ENCODE measurements at regions not wholly inside any gene's neighbourhood (a gene's known extent, or its start where the extent isn't known, plus 50 kb on each side); places are given as distances from the start of the nearest gene placed in this dataset.

DNA sequence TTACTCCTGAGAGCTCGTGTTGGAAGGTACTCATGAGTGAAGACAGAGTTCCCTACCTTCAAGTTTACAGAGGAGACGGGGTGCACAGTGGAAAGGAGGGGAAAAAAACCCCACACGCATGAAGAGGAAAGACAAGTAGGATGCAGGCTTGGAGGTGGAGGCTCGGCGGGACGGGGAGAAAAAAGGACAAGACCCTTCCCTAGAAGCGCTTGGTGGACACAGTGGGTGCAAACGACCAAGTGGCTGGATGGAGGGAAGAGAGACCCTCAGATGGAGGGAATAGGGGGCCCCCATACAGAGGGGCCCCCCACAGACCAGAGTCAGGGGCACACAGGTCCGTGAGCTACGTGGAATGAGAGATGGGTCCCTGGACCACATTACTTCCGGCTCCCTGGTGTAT lies 380.1 kb downstream of the SHANK2 start:
- no peaks in the 10 kb centered on the region for H3K27me3 ChIP-seq
- no peaks in the 10 kb centered on the region for H3K4me1 ChIP-seq
- no peak overlapping the region for H3K27ac ChIP-seq

GRCh38 chr11:70872955-70873735 lies 379.2 kb downstream of the SHANK2 start:
- H3K27me3 ChIP-seq = no peaks in the 10 kb centered on the region
- DNase-seq = no peak
- no peaks in the 10 kb centered on the region for H3K36me3 ChIP-seq
- no peak for TF ChIP-seq POLR2A (IDR thresholded peaks at IDR 0.05)
- TF ChIP-seq, protein P1, sequence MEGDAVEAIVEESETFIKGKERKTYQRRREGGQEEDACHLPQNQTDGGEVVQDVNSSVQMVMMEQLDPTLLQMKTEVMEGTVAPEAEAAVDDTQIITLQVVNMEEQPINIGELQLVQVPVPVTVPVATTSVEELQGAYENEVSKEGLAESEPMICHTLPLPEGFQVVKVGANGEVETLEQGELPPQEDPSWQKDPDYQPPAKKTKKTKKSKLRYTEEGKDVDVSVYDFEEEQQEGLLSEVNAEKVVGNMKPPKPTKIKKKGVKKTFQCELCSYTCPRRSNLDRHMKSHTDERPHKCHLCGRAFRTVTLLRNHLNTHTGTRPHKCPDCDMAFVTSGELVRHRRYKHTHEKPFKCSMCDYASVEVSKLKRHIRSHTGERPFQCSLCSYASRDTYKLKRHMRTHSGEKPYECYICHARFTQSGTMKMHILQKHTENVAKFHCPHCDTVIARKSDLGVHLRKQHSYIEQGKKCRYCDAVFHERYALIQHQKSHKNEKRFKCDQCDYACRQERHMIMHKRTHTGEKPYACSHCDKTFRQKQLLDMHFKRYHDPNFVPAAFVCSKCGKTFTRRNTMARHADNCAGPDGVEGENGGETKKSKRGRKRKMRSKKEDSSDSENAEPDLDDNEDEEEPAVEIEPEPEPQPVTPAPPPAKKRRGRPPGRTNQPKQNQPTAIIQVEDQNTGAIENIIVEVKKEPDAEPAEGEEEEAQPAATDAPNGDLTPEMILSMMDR (IDR thresholded peaks at IDR 0.05) = no peak
- no peak overlapping the region for H3K4me3 ChIP-seq
- H3K4me1 ChIP-seq = no peaks in the 10 kb centered on the region
- no peaks in the 10 kb centered on the region for H3K9me3 ChIP-seq
- no peak overlapping the region for H3K27ac ChIP-seq

More for the DNA sequence above, 380.1 kb downstream of the SHANK2 start:
- TF ChIP-seq, protein P1 (IDR thresholded peaks at IDR 0.05) = no peak
- TF ChIP-seq POLR2A (IDR thresholded peaks at IDR 0.05) = no peak
- no peaks in the 10 kb centered on the region for H3K36me3 ChIP-seq
- no peak for DNase-seq
- no peaks in the 10 kb centered on the region for H3K9me3 ChIP-seq
- H3K4me3 ChIP-seq = no peak overlapping the region

DNA sequence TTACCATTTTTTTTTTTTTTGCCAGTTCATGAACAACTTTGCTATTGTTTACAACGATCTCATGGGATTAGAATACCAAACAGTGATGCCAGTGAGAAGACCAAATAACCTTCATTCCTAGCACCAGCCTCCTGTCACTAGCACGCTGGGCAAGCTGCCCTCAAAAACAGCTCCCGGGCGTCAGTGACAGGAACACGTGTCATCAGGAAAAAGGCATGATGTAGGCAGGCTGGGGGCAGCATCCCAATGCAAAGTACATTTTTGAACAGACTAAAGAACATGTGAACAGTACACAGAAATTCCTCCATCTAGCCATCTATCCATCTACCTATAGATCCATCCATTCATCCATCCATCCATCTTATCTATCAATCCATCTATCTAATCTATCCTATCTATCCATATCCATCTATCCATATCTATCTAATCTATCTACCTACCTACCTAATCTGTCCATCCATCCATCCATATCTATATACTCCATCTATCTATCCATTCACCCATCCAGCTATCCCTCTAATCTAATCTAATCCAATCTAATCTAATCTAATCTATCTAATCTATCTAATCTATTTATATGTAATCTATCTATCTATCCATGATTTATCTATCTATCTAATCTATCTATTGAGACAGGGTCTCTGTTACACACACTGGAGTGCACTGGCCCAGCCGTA lies 378.5 kb downstream of the SHANK2 start:
- DNase-seq = no peak
- H3K27me3 ChIP-seq = no peaks in the 10 kb centered on the region
- no peaks in the 10 kb centered on the region for H3K36me3 ChIP-seq
- no peaks in the 10 kb centered on the region for H3K9me3 ChIP-seq
- no peak overlapping the region for H3K4me3 ChIP-seq
- TF ChIP-seq, protein P1 (IDR thresholded peaks at IDR 0.05) = no peak
- no peak for TF ChIP-seq POLR2A (IDR thresholded peaks at IDR 0.05)
- no peak overlapping the region for H3K27ac ChIP-seq
- H3K4me1 ChIP-seq = no peaks in the 10 kb centered on the region

DNA sequence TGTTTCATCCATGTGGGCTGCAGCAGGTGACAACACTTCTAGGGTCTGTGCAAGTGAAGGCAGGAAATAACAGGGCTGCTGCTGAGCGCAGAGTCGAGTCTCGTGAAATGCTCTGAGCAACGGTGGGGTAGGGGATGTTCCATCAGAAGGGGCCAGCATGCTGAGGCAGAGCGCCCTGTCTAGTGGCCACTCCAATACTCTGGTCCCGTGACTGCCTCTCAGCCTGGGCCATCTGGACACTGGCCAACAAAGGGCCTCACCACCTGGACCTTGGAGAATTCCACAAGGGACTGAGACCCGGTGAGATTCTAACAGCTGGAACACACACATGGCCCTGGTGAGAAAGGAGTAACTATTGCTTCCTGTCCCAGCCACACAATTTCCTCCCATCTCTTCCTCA lies 375.7 kb downstream of the SHANK2 start:
- Histone ChIP-seq H3K4me3 (no peak overlapping the region), H3K9me3 (no peaks in the 10 kb centered on the region), H3K36me3 (no peaks in the 10 kb centered on the region), H3K4me1 (no peaks in the 10 kb centered on the region), H3K27ac (no peak overlapping the region), H3K27me3 (no peaks in the 10 kb centered on the region)
- no peak for DNase-seq
- TF ChIP-seq, protein P1 (IDR thresholded peaks at IDR 0.05) = no peak
- no peak for TF ChIP-seq POLR2A (IDR thresholded peaks at IDR 0.05)

GRCh38 chr11:70877151-70877550 lies 375.2 kb downstream of the SHANK2 start:
- Histone ChIP-seq H3K36me3 (no peaks in the 10 kb centered on the region), H3K4me3 (no peak overlapping the region), H3K27me3 (no peaks in the 10 kb centered on the region), H3K27ac (no peak overlapping the region), H3K4me1 (no peaks in the 10 kb centered on the region), H3K9me3 (no peaks in the 10 kb centered on the region)
- DNase-seq = no peak
- no peak for TF ChIP-seq POLR2A (IDR thresholded peaks at IDR 0.05)
- TF ChIP-seq, protein P1 (IDR thresholded peaks at IDR 0.05) = no peak
